ENCODE measurements at regions not wholly inside any gene's neighbourhood (a gene's known extent, or its start where the extent isn't known, plus 50 kb on each side); places are given as distances from the start of the nearest gene placed in this dataset.

DNA sequence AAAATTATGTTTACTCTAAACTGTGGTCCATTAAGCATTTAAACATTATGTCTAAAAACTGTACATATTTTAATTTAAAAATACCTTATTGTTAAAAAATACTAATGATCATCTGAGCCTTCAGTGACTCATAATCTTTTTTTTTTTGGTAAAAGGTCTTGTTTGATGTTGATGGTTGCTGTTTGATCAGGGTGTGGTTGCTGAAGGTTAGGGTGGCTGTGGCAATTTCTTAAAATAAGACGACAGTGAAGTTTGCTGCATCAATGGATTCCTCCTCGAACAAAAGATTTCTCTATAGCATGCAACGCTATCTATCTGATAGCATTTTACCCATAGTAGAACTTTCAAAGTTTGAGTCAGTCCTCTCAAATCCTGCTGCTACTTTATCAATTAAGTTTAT lies 180.0 kb upstream of the AHR start:
- TF ChIP-seq EGR1 (IDR thresholded peaks at IDR 0.05) (no peak), EP300 (IDR thresholded peaks at IDR 0.05; ENCODE audit: borderline replicate concordance) (no peak), ZBTB7A (IDR thresholded peaks at IDR 0.05; ENCODE audit: low read depth) (no peak), FOXM1 (IDR thresholded peaks at IDR 0.05; ENCODE audit: borderline replicate concordance, low read depth) (no peak), YY1 (IDR thresholded peaks at IDR 0.05; ENCODE audit: low read depth) (no peak), CEBPB (IDR thresholded peaks at IDR 0.05) (no peak), TCF12 (IDR thresholded peaks at IDR 0.05; ENCODE audit: low read depth) (no peak), TEAD4 (IDR thresholded peaks at IDR 0.05) (no peak), CREB1 (IDR thresholded peaks at IDR 0.05; ENCODE audit: low read depth) (no peak), NFIC (IDR thresholded peaks at IDR 0.05) (no peak)
- TF ChIP-seq, protein P1, sequence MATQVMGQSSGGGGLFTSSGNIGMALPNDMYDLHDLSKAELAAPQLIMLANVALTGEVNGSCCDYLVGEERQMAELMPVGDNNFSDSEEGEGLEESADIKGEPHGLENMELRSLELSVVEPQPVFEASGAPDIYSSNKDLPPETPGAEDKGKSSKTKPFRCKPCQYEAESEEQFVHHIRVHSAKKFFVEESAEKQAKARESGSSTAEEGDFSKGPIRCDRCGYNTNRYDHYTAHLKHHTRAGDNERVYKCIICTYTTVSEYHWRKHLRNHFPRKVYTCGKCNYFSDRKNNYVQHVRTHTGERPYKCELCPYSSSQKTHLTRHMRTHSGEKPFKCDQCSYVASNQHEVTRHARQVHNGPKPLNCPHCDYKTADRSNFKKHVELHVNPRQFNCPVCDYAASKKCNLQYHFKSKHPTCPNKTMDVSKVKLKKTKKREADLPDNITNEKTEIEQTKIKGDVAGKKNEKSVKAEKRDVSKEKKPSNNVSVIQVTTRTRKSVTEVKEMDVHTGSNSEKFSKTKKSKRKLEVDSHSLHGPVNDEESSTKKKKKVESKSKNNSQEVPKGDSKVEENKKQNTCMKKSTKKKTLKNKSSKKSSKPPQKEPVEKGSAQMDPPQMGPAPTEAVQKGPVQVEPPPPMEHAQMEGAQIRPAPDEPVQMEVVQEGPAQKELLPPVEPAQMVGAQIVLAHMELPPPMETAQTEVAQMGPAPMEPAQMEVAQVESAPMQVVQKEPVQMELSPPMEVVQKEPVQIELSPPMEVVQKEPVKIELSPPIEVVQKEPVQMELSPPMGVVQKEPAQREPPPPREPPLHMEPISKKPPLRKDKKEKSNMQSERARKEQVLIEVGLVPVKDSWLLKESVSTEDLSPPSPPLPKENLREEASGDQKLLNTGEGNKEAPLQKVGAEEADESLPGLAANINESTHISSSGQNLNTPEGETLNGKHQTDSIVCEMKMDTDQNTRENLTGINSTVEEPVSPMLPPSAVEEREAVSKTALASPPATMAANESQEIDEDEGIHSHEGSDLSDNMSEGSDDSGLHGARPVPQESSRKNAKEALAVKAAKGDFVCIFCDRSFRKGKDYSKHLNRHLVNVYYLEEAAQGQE (IDR thresholded peaks at IDR 0.05; ENCODE audit: low read depth): no peak
- TF ChIP-seq, protein P2, sequence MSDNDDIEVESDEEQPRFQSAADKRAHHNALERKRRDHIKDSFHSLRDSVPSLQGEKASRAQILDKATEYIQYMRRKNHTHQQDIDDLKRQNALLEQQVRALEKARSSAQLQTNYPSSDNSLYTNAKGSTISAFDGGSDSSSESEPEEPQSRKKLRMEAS (IDR thresholded peaks at IDR 0.05): no peak
- TF ChIP-seq, protein P3, sequence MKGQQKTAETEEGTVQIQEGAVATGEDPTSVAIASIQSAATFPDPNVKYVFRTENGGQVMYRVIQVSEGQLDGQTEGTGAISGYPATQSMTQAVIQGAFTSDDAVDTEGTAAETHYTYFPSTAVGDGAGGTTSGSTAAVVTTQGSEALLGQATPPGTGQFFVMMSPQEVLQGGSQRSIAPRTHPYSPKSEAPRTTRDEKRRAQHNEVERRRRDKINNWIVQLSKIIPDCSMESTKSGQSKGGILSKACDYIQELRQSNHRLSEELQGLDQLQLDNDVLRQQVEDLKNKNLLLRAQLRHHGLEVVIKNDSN (IDR thresholded peaks at IDR 0.05): no peak

DNA sequence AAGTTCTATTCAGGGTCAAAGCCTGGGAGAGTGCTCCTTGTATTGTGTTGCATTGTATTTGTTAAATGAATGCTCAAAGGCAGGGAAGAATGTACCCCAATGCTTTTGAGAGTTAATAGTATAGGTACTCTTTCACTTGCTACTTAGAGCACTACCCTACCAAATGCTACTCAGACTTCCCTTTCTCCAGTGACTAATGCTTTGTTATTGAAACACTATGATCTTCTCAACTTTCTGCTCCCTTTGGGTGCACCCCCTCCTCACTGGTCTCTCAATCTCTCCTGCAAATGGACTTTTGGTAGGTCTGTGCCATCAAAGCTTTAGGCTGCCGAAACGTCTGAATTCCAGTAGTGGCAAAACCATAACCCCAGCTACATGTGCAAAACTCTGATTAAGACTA lies 177.7 kb upstream of the AHR start:
- TF ChIP-seq RAD21 (IDR thresholded peaks at IDR 0.05; ENCODE audit: low read depth): no peak
- no peak for TF ChIP-seq TAF1 (IDR thresholded peaks at IDR 0.05; ENCODE audit: low read depth)
- TF ChIP-seq YY1 (IDR thresholded peaks at IDR 0.05; ENCODE audit: low read depth): no peak
- TF ChIP-seq NFIC (IDR thresholded peaks at IDR 0.05): no peak
- TF ChIP-seq, protein P1 (IDR thresholded peaks at IDR 0.05; ENCODE audit: low read depth): no peak
- TF ChIP-seq TCF12 (IDR thresholded peaks at IDR 0.05; ENCODE audit: low read depth): no peak
- no peak for TF ChIP-seq TEAD4 (IDR thresholded peaks at IDR 0.05)
- TF ChIP-seq, protein P2 (IDR thresholded peaks at IDR 0.05): no peak
- TF ChIP-seq EP300 (IDR thresholded peaks at IDR 0.05; ENCODE audit: borderline replicate concordance): no peak
- TF ChIP-seq EGR1 (IDR thresholded peaks at IDR 0.05): no peak
- TF ChIP-seq, protein P3 (IDR thresholded peaks at IDR 0.05): no peak
- no peak for TF ChIP-seq CEBPB (IDR thresholded peaks at IDR 0.05)
- no peak for TF ChIP-seq CREB1 (IDR thresholded peaks at IDR 0.05; ENCODE audit: low read depth)
- TF ChIP-seq ZBTB7A (IDR thresholded peaks at IDR 0.05; ENCODE audit: low read depth): no peak
- TF ChIP-seq FOXM1 (IDR thresholded peaks at IDR 0.05; ENCODE audit: borderline replicate concordance, low read depth): no peak

DNA sequence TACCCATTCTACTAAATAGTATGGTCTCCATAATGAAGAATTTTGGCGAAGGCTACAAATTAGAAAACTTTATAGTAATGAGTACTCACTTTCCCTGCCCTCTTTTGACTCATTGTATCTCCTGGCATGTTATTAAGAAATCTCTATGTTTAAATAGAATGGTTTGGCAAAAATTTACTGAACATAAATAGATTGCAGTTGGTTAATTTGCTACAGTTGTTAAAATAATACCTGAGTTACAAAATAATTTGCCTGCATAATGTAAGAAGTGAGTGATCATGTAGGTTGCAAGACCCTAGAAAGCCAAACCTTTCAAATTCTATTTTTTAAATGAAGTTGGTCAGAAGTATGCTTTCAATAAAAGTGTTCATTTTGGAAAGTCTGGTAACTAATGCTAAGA lies 176.8 kb upstream of the AHR start:
- TF ChIP-seq RAD21 (IDR thresholded peaks at IDR 0.05; ENCODE audit: low read depth) (no peak), EGR1 (IDR thresholded peaks at IDR 0.05) (no peak), CREB1 (IDR thresholded peaks at IDR 0.05; ENCODE audit: low read depth) (no peak), FOXM1 (IDR thresholded peaks at IDR 0.05; ENCODE audit: borderline replicate concordance, low read depth) (no peak), TAF1 (IDR thresholded peaks at IDR 0.05; ENCODE audit: low read depth) (no peak), NFIC (IDR thresholded peaks at IDR 0.05) (no peak), TCF12 (IDR thresholded peaks at IDR 0.05; ENCODE audit: low read depth) (no peak), CEBPB (IDR thresholded peaks at IDR 0.05) (no peak), TEAD4 (IDR thresholded peaks at IDR 0.05) (no peak), YY1 (IDR thresholded peaks at IDR 0.05; ENCODE audit: low read depth) (no peak), ZBTB7A (IDR thresholded peaks at IDR 0.05; ENCODE audit: low read depth) (no peak), EP300 (IDR thresholded peaks at IDR 0.05; ENCODE audit: borderline replicate concordance) (no peak)
- TF ChIP-seq, protein P3 (IDR thresholded peaks at IDR 0.05): no peak
- TF ChIP-seq, protein P2 (IDR thresholded peaks at IDR 0.05): no peak
- TF ChIP-seq, protein P1 (IDR thresholded peaks at IDR 0.05; ENCODE audit: low read depth): no peak

All from Ishikawa (cell line).